ENCODE measurements at regions not wholly inside any gene's neighbourhood (a gene's known extent, or its start where the extent isn't known, plus 50 kb on each side); places are given as distances from the start of the nearest gene placed in this dataset.
A peak's percentile ranks its signal among the peaks of the same experiment; 100 is the strongest.

GRCh38 chr12:87270919-87271318, 758.3 kb downstream of the C12orf50 start:
- Histone ChIP-seq H3K36me3 (no peaks in the 10 kb centered on the region), H3K9me3 (no peaks in the 10 kb centered on the region), H3K4me3 (no peak overlapping the region), H3K4me1 (no peaks in the 10 kb centered on the region), H3K27ac (no peak overlapping the region), H3K27me3 (no peaks in the 10 kb centered on the region)
- DNase-seq, result no peak
- TF ChIP-seq POLR2AphosphoS5 (IDR thresholded peaks at IDR 0.05) (no peak), EP300 (IDR thresholded peaks at IDR 0.05) (no peak), CTCF (IDR thresholded peaks at IDR 0.05) (no peak), POLR2A (IDR thresholded peaks at IDR 0.05) (no peak)
- intact Hi-C loops (cut with DNase I), result no loop called here
- WGBS, 2 donors, result 66 to 75% methylated on average over 3 of the region's 3 CpGs

DNA sequence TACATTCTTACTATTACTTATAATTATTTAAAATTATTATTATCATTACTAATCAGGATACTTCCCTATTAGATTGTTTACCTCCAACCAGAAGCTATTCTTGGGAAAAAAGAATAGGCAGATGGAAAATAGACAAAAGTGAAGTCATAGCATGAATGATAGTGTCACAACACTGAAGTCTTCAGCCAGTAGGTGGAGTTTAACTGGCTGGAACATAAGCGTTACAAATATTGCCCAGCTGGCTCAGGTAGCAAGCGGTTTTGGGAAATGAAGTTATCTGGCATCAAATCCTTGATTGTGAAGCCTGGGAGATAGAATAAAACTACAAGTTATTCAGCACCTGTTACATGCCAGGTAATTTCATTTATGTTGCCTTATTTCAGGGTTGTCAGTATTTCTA, 762.9 kb downstream of the C12orf50 start:
- Histone ChIP-seq H3K4me3 (no peak overlapping the region), H3K27me3 (no peaks in the 10 kb centered on the region), H3K9me3 (no peaks in the 10 kb centered on the region), H3K36me3 (no peaks in the 10 kb centered on the region), H3K27ac (no peak overlapping the region), H3K4me1 (no peaks in the 10 kb centered on the region)
- intact Hi-C loops (cut with DNase I), result no loop called here
- TF ChIP-seq POLR2AphosphoS5 (IDR thresholded peaks at IDR 0.05) (no peak), CTCF (IDR thresholded peaks at IDR 0.05) (no peak), EP300 (IDR thresholded peaks at IDR 0.05) (no peak), POLR2A (IDR thresholded peaks at IDR 0.05) (no peak)
- whole genome bisulfite sequencing, 2 donors, result 25 to 72% methylated on average over 2 of the region's 2 CpGs
- no peak for DNase-seq

DNA sequence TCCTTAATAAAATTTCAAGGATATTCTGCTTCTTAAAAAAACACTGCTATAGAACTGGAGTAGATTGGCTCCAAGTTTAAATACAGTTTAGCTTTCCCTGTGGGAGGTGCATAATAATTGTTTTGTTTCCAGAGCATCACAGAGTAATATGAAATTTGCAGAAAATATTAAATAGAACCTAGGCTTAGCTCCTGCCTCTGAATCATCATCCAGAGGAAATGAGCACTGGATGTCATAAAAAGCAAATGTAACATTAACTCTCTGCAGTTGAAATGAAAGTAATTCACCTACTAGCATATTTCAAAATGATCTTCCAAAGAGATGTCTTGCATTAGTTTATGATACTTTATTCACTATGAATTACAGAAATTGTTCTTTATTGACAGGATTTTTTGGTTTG, 769.8 kb downstream of the C12orf50 start:
- Histone ChIP-seq H3K4me1 (no peaks in the 10 kb centered on the region), H3K9me3 (no peaks in the 10 kb centered on the region), H3K4me3 (no peak overlapping the region), H3K36me3 (no peaks in the 10 kb centered on the region), H3K27me3 (no peaks in the 10 kb centered on the region), H3K27ac (no peak overlapping the region)
- DNase-seq, result no peak
- intact Hi-C loops (cut with DNase I), result no loop called here
- no peak for TF ChIP-seq CTCF (IDR thresholded peaks at IDR 0.05)
- no peak for TF ChIP-seq POLR2AphosphoS5 (IDR thresholded peaks at IDR 0.05)

DNA sequence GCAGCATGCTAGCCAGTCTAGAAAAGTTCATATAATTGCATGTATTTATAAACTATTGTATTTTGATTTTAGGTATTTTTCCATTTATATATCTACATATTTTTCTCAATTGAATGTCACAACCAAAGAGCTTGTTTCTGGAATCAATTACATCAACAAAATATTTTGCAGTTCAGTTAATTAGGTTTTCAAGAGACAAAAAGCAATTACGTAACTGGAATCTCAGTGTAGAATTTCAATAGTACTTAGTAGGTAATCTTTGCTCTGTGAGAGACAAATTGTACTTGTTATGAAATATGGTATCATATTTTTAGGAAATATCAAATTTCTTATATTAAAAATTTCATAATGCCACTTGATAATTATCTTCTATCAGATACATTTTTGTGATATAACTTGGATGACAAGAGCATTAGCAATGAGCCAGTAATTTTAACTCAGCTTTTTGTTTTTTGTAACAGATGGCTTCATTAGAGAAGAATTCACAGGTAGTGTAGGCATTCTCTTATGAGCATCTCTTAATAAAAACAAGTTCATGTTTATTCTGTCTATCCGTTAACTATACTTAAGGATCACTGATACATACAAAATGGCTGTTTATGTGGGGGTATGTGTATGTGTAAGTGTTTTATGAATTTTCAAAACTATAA, 774.7 kb downstream of the C12orf50 start:
- H3K9me3 ChIP-seq, result no peaks in the 10 kb centered on the region
- no peaks in the 10 kb centered on the region for H3K36me3 ChIP-seq
- WGBS, 2 donors, result 91 to 93% methylated on average over 2 of the region's 2 CpGs
- intact Hi-C loops (cut with DNase I), result no loop called here
- no peak for TF ChIP-seq EP300 (IDR thresholded peaks at IDR 0.05)
- TF ChIP-seq CTCF (IDR thresholded peaks at IDR 0.05), result no peak
- no peak for TF ChIP-seq POLR2A (IDR thresholded peaks at IDR 0.05)
- TF ChIP-seq POLR2AphosphoS5 (IDR thresholded peaks at IDR 0.05), result no peak
- no peaks in the 10 kb centered on the region for H3K4me1 ChIP-seq
- no peaks in the 10 kb centered on the region for H3K27me3 ChIP-seq
- H3K4me3 ChIP-seq, result no peak overlapping the region
- H3K27ac ChIP-seq, result no peak overlapping the region
- no peak for DNase-seq

GRCh38 chr12:87253157-87253556, 776.0 kb downstream of the C12orf50 start:
- no peaks in the 10 kb centered on the region for H3K4me1 ChIP-seq
- H3K9me3 ChIP-seq, result no peaks in the 10 kb centered on the region
- H3K27ac ChIP-seq, result no peak overlapping the region
- no peak overlapping the region for H3K4me3 ChIP-seq
- intact Hi-C loops (cut with DNase I), result no loop called here
- TF ChIP-seq POLR2A (IDR thresholded peaks at IDR 0.05) (no peak), EP300 (IDR thresholded peaks at IDR 0.05) (no peak), CTCF (IDR thresholded peaks at IDR 0.05) (no peak), POLR2AphosphoS5 (IDR thresholded peaks at IDR 0.05) (no peak)
- WGBS, 2 donors, result 51 to 74% methylated on average over 2 of the region's 2 CpGs
- peak; percentile 48 for DNase-seq
- no peaks in the 10 kb centered on the region for H3K27me3 ChIP-seq
- no peaks in the 10 kb centered on the region for H3K36me3 ChIP-seq
